HG03039 (cell line): ENCODE measurements at regions not wholly inside any gene's neighbourhood (a gene's known extent, or its start where the extent isn't known, plus 50 kb on each side); places are given as distances from the start of the nearest gene placed in this dataset.
A peak's percentile ranks its signal among the peaks of the same experiment; 100 is the strongest.

Experiments used
- ATAC-seq: cut with Tn5 transposase; IDR thresholded peaks from one replicate; pipeline ENCODE4 v1.9.1; 2021; ENCODE audit warnings: mild to moderate bottlenecking, moderate library complexity; ENCODE audit not compliant: unreplicated experiment

DNA sequence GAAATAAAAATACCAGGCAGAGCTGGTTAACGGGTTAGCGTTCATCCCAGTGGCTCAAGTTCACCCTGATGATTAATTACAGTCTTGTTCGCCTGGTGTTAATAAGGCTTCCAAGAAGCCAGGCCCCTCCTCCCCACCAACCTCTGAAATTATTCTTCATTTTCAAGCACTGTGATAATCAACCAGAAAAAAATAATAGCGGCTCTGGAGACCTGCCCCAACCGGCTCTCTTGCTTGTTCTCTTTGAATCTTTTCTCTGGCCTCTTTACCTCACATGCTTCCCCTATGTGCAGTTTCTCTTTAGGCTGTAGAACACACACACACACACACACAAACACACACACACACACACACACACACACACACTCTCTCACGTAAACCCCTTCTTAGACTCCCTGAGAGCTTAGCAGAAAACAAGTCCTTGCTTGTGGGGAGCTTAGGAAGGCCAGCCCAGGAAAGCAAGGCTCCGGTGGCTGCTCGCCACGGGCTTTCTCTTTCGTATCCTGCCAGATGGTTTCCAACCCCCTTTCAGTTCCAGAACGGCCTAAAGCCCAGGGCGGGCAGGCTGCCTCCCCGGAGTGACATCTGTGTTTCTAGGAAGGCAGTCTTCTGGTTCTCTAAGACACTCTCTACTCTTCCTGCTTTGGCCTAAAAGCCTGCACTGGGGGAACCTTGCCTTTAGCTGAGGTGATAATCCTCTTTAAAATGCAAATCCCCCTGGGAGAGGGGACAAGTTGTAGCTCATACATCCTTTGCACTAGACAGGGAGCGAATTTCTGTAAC, 106.4 kb upstream of the SESN3 start:
- peak; percentile 76 for ATAC-seq

GRCh38 chr11:95335989-95336388, 105.0 kb upstream of the SESN3 start:
- no peak for ATAC-seq

GRCh38 chr11:95331161-95331560, 100.2 kb upstream of the SESN3 start:
- ATAC-seq, result no peak

DNA sequence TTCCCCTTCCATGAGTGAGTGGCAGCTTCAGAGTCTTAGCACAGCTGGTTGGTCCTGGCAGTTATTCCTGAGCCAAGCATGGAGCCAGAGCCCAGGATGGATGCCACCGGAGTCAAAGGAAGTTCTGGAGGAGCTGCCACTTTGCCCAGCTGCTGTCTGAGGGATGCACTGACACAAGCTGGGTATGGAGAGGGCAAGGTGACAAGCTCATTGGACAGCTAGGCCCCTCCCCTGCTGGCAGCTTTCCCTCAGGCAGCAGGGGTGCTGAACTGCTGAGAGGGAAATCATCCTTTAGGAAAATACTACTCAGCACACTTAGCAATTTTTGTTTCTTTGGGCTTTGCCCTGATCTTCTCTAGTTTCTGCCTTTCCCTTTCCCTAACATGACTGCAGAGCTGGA, 99.3 kb upstream of the SESN3 start:
- ATAC-seq, result no peak

DNA sequence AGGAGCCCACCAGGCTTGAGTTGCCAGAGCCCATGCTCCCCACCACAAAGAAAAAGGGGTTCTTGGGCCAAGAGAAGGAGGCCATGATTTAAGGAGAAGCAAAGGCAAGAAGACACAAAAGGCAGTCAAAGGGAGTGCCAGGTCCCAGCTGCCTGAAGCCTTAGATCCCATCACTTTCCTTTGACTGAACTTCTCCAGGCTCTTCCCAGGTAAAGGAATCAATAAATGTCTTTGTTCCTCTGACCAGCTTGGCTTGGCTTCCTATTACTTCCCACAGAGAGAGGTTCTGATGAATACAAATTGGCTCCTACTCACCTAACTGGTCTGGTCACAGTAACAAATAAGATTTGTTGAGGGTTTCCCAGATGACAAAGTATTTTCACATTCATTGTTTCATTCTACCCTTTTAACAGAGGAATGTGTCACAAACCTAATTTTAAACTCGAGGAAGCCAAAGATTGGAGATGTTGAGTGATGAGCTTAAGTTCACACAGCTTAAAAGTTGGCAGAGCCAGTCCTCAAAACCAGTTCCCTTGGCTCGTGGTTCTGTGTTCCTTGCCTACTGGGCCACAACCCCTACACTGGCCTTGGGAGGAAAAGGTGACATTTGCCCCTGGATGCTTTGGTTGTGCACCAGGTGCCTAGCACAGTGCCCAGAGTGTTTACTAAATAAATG, 96.4 kb upstream of the SESN3 start:
- ATAC-seq, result no peak

- no peak for ATAC-seq
Measured at GRCh38 chr11:95325777-95326258, 94.8 kb upstream of the SESN3 start.

DNA sequence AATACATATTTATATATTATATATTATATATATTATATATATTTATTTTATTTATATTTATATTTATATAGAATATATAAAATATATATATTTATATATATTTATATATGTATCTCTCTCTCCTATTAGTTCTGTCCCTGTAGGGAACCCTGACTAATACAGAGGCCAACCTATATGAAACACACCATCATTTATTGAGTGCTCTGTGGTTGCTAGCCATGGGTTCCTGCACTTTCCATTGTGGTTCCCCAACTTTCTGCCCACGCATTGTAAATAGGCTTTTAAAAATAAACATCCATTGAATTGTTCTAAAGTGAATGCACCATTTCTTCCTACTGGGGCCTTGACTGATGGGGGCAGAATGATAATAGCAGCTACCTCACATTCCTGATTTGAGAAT, 93.8 kb upstream of the SESN3 start:
- no peak for ATAC-seq

GRCh38 chr11:95322539-95322938, 91.5 kb upstream of the SESN3 start:
- no peak for ATAC-seq

DNA sequence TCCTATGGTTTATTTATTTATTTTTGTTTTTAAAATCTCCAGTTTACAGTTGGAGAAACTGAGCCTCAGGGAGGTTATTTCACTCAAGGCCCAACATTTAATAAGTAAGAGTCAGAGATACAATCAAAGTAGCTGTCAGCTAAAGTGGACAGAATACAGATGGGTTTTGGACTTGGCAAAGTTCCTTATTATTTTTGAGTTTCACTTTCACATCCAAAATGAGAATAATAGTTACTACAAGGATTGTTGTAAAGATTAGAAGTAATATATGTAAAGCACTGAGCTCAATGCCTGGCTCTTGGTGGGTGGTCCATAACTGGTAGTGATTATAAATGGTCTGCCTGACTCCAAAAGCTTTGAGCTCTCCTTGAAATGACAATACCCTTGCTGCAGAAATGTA, 87.5 kb upstream of the SESN3 start:
- ATAC-seq, result no peak

GRCh38 chr11:95308512-95309035, 77.6 kb upstream of the SESN3 start:
- no peak for ATAC-seq

DNA sequence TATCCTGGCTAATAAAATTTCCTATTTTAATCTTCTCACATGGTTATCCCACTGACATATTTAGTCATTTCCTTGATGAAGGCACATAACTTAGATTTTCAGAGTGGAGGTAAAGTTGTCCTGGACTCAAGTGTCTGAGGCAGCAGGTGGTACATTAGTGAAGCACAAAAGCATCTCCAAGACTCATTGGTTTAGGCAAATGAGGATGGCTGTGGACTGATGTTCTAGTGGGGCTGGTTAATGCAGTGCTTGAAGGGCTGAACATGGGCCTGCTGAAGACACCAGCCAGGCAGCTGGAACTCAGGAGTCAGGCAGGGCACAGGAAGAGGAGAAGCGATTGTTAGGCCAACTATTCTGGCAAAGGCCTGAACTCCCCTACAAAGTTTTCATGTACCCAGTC, 76.3 kb upstream of the SESN3 start:
- ATAC-seq, result no peak

DNA sequence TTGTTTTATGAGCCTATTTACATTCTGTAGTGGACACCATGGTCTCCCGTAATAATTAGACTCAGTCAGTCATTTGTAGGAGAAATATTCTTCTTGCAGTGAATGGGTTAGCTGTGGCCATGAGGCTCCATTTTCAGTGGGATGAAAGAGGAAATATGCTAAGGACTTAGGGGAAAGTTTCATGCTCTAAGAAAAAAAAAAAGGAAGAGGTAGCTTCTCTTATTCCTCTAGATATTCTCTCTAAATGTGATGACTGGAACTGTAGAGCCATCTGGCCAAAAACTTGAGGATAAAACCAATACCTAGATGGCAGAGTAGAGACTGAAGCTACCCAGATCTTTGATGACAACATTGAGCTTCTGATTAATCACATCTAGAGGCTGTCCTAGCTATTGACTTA, 75.8 kb upstream of the SESN3 start:
- ATAC-seq, result no peak

- no peak for ATAC-seq
Measured at GRCh38 chr11:95306123-95306522, 75.1 kb upstream of the SESN3 start.

GRCh38 chr11:95305705-95306104, 74.7 kb upstream of the SESN3 start:
- no peak for ATAC-seq

GRCh38 chr11:95304777-95305176, 73.8 kb upstream of the SESN3 start:
- ATAC-seq, result peak; percentile 45

DNA sequence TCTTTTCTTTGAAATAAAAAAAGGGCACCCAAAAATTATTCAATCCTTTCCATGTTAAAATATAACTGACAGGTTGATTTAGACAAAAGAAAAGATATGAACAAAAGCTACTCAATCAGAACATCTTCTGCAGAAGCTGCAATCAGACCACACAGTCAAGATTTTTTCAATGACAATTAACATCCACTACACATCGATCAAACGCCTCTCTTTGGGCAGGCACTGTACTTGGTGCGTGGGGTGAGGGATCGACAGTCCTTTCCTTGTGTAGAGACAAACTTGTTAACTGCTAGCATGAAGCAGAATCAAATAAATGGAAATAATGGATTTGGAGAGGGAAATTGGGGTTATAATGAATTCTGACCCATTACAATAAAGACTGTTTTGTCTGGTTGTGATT, 71.2 kb upstream of the SESN3 start:
- no peak for ATAC-seq

GRCh38 chr11:95301474-95301873, 70.5 kb upstream of the SESN3 start:
- no peak for ATAC-seq

DNA sequence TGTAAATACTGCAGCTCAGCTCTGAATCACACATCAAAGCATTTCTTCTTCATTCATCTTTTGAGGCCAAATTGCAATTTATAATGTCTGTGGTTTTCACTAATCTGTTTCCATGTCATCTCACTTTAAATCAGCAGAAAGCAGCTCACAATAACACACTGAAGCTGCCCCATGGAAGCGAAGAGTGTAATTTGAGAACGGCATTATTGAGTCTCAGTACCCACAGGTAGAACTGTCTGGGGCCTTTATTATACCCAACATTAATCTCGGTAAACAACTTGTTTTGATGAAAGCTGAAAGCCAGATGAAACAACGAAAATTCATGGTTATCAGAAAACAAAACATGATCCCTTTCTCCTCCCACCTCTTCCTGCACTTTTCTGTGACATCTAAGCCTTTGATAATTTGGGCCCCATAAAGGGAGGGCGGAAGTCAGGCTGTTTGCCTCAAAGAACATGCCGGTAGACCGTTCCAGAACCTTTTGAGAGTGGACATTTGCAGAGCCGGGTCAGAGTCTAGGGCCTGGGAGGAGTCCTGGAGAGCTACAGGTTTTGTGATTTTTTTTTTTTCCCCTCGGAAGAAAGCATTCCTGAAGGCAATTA, 68.2 kb upstream of the SESN3 start:
- ATAC-seq, result no peak

- ATAC-seq, result no peak
Measured at GRCh38 chr11:95297680-95298452, 66.9 kb upstream of the SESN3 start.

- peak; percentile 93 for ATAC-seq
Measured at GRCh38 chr11:95296621-95297025, 65.6 kb upstream of the SESN3 start.

- no peak for ATAC-seq
Measured at GRCh38 chr11:95296165-95296564, 65.2 kb upstream of the SESN3 start.
